ENCODE measurements at regions not wholly inside any gene's neighbourhood (a gene's known extent, or its start where the extent isn't known, plus 50 kb on each side); places are given as distances from the start of the nearest gene placed in this dataset.
A peak's percentile ranks its signal among the peaks of the same experiment; 100 is the strongest.

DNA sequence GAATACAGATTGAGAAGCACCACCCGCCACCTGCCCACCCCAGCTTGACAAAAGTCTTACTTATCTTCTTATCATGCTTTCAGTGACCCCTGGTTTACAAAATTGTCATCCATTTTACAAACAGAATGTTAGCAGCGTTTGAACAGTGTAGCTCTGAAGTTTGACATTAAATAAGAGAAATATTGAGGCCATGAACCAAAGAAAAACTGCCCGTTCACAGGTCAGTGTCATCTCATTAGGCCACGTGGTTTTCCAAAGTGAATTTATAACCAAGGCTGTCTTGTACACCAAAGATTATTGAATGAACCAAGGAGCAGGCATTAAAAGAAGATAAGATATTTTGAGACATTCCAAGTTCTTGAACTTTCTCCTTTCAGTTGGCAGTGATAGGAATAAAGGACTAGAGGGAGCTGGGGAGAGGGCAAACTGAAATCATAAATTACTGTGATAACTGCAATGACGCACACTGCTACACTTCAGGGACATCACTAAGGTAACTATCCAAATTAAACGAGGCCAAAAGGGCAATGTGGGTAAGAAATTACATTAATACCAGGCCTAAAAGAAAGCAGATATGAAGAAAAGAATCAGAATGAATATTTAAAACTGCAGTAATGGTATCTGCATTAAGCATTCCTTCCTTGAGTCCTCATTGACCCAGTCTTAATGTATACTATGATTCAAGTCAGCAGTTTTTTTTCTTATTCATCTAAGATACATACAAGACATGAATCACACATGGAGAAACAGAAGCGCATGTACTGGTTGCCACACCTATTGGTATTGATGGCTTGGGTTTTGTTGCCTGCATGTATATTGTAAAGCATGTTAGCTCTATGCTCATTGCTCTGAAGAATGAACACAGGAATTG is 159.8 kb upstream of the ARG1 start:
- Mint-ChIP-seq H3K27ac (no peak overlapping the region), H3K36me3 (peaks cover 3 to 22% of the 10 kb centered on the region in 2 donors), H3K9me3 (peaks cover 0 to 10% (median 5%) of the 10 kb centered on the region in 8 donors), H3K4me3 (no peak overlapping the region), H3K27me3 (no peaks in the 10 kb centered on the region), H3K4me1 (peaks cover 0 to 12% (median 3%) of the 10 kb centered on the region in 4 donors)
- POLR2A ChIA-PET (ENCODE audit: partially characterized antibody), result no interaction called here
- no peak for DNase-seq
- H3K9me3 ChIP-seq (ENCODE audit: control insufficient read depth in 1 of 2, low read length in 2 of 2), result no peaks in the 10 kb centered on the region
- H3K4me1 ChIP-seq (ENCODE audit: insufficient read depth, low read length), result no peaks in the 10 kb centered on the region
- no peak overlapping the region for H3K27ac ChIP-seq (ENCODE audit: low read depth, low read length)
- CTCF ChIA-PET (ENCODE audit: partially characterized antibody), result no interaction called here
- no peaks in the 10 kb centered on the region for H3K36me3 ChIP-seq (ENCODE audit: insufficient read depth, low read length)
- intact Hi-C loops (cut with micrococcal nuclease), result no loop called here
- H3K27me3 ChIP-seq (ENCODE audit: insufficient read depth, low read length), result no peaks in the 10 kb centered on the region
- H3K4me3 ChIP-seq (ENCODE audit: low read length in 2 of 2), result no peak overlapping the region

DNA sequence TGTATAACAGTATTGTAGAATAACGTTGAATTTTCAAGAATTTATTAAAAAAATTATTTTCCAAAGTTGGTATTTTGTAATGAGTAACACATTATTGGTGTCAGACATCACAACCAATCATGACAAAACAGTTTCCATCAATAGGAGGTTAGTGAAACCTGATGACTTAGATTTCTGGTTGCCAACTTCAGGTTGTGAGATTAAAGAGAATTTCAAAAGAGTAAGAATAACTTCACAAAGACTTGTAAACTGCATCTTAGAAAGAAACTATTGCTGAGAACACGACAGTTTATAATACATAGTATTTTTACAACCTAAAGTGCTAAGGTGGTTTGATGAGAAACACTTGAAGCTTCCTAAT is 159.2 kb upstream of the ARG1 start:
- Histone ChIP-seq H3K27me3 (ENCODE audit: insufficient read depth, low read length) (no peaks in the 10 kb centered on the region), H3K27ac (ENCODE audit: low read depth, low read length) (no peak overlapping the region), H3K4me3 (ENCODE audit: low read length in 2 of 2) (no peak overlapping the region), H3K4me1 (ENCODE audit: insufficient read depth, low read length) (no peaks in the 10 kb centered on the region), H3K36me3 (ENCODE audit: insufficient read depth, low read length) (no peaks in the 10 kb centered on the region), H3K9me3 (ENCODE audit: control insufficient read depth in 1 of 2, low read length in 2 of 2) (no peaks in the 10 kb centered on the region)
- H3K36me3 Mint-ChIP-seq, result peaks cover 3 to 22% of the 10 kb centered on the region in 2 donors
- peaks cover 0 to 12% (median 3%) of the 10 kb centered on the region in 4 donors for H3K4me1 Mint-ChIP-seq
- H3K27me3 Mint-ChIP-seq, result no peaks in the 10 kb centered on the region
- intact Hi-C loops (cut with micrococcal nuclease), result no loop called here
- H3K4me3 Mint-ChIP-seq, result no peak overlapping the region
- no peak for DNase-seq
- H3K9me3 Mint-ChIP-seq, result peaks cover 0 to 10% (median 5%) of the 10 kb centered on the region in 8 donors
- H3K27ac Mint-ChIP-seq, result no peak overlapping the region
- ChIA-PET CTCF (ENCODE audit: partially characterized antibody) (no interaction called here), POLR2A (ENCODE audit: partially characterized antibody) (no interaction called here)

DNA sequence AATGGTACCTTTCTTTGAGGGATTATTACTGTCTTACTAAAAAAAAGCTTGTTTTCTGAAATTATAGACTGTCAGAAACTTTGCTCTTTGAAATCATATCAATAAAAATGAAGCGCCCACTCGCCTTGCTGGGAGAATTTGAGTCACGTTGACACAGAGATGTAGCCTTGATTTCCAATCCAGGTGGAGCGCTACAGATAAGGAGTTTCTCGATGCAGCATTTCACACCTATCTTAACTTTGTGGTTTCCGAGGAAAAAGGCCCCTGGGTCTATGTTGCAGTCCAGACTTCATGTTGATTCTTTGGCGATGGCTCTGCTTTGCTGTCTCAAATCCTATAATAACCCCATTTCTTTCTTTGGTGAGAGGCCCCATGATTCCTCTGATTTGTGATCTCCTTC is 158.1 kb upstream of the ARG1 start:
- no peak for DNase-seq
- Histone ChIP-seq H3K4me3 (ENCODE audit: low read length in 2 of 2) (no peak overlapping the region), H3K4me1 (ENCODE audit: insufficient read depth, low read length) (no peaks in the 10 kb centered on the region), H3K36me3 (ENCODE audit: insufficient read depth, low read length) (no peaks in the 10 kb centered on the region), H3K27ac (ENCODE audit: low read depth, low read length) (no peak overlapping the region), H3K27me3 (ENCODE audit: insufficient read depth, low read length) (no peaks in the 10 kb centered on the region), H3K9me3 (ENCODE audit: control insufficient read depth in 1 of 2, low read length in 2 of 2) (no peaks in the 10 kb centered on the region)
- no peaks in the 10 kb centered on the region for H3K27me3 Mint-ChIP-seq
- intact Hi-C loops (cut with micrococcal nuclease), result no loop called here
- peaks cover 0 to 12% (median 5%) of the 10 kb centered on the region in 4 donors for H3K4me1 Mint-ChIP-seq
- peaks cover 0 to 10% (median 5%) of the 10 kb centered on the region in 8 donors for H3K9me3 Mint-ChIP-seq
- ChIA-PET CTCF (ENCODE audit: partially characterized antibody) (no interaction called here), POLR2A (ENCODE audit: partially characterized antibody) (no interaction called here)
- peaks cover 3 to 28% of the 10 kb centered on the region in 2 donors for H3K36me3 Mint-ChIP-seq
- no peak overlapping the region for H3K4me3 Mint-ChIP-seq
- H3K27ac Mint-ChIP-seq, result peak overlapping the region in 1 of 7 donors; percentile 25

GRCh38 chr6:131418441-131418840 is 154.6 kb upstream of the ARG1 start:
- Histone ChIP-seq H3K27ac (ENCODE audit: low read depth, low read length) (no peak overlapping the region), H3K27me3 (ENCODE audit: insufficient read depth, low read length) (no peaks in the 10 kb centered on the region), H3K9me3 (ENCODE audit: control insufficient read depth in 1 of 2, low read length in 2 of 2) (no peaks in the 10 kb centered on the region), H3K36me3 (ENCODE audit: insufficient read depth, low read length) (no peaks in the 10 kb centered on the region), H3K4me3 (ENCODE audit: low read length in 2 of 2) (no peak overlapping the region), H3K4me1 (ENCODE audit: insufficient read depth, low read length) (no peaks in the 10 kb centered on the region)
- Mint-ChIP-seq H3K27me3 (no peaks in the 10 kb centered on the region), H3K9me3 (no peaks in the 10 kb centered on the region), H3K4me1 (peaks cover 0 to 14% (median 4%) of the 10 kb centered on the region in 4 donors), H3K27ac (peak overlapping the region in 1 of 7 donors; percentile 82), H3K36me3 (peaks cover 0 to 30% of the 10 kb centered on the region in 2 donors), H3K4me3 (no peak overlapping the region)
- ChIA-PET CTCF (ENCODE audit: partially characterized antibody) (no interaction called here), POLR2A (ENCODE audit: partially characterized antibody) (no interaction called here)
- no peak for DNase-seq
- intact Hi-C loops (cut with micrococcal nuclease), result no loop called here

GRCh38 chr6:131419702-131420101 is 153.3 kb upstream of the ARG1 start:
- no peak overlapping the region for H3K27ac ChIP-seq (ENCODE audit: low read depth, low read length)
- no peaks in the 10 kb centered on the region for H3K9me3 ChIP-seq (ENCODE audit: control insufficient read depth in 1 of 2, low read length in 2 of 2)
- peaks cover 0 to 14% (median 4%) of the 10 kb centered on the region in 4 donors for H3K4me1 Mint-ChIP-seq
- no peak overlapping the region for H3K4me3 Mint-ChIP-seq
- no peak for DNase-seq
- peaks cover 0 to 30% of the 10 kb centered on the region in 2 donors for H3K36me3 Mint-ChIP-seq
- no peak overlapping the region for H3K4me3 ChIP-seq (ENCODE audit: low read length in 2 of 2)
- no peaks in the 10 kb centered on the region for H3K27me3 Mint-ChIP-seq
- intact Hi-C loops (cut with micrococcal nuclease), result no loop called here
- H3K27me3 ChIP-seq (ENCODE audit: insufficient read depth, low read length), result no peaks in the 10 kb centered on the region
- H3K36me3 ChIP-seq (ENCODE audit: insufficient read depth, low read length), result no peaks in the 10 kb centered on the region
- ChIA-PET CTCF (ENCODE audit: partially characterized antibody) (no interaction called here), POLR2A (ENCODE audit: partially characterized antibody) (no interaction called here)
- peak overlapping the region in 1 of 7 donors; percentile 27 for H3K27ac Mint-ChIP-seq
- H3K4me1 ChIP-seq (ENCODE audit: insufficient read depth, low read length), result no peaks in the 10 kb centered on the region
- no peaks in the 10 kb centered on the region for H3K9me3 Mint-ChIP-seq

DNA sequence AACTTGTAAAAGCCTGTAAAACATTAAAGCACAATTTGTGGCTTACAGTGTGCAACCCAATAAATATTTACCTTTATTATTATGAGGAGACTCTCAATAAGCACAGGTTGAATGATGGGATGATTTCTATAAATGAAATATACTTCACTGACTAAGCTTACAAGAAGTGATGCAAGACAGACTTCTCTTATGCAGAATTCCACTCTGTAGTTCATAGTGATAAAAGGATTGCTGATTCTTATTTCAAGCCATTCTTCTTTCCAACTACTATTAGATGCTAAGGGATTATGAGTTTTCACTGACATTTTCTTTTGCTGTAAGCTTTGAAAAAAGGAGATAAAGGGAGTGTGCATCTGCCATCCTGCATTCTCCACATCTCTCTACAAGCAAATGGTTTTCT is 149.0 kb upstream of the ARG1 start:
- POLR2A ChIA-PET (ENCODE audit: partially characterized antibody), result no interaction called here
- peaks cover 14% of the 10 kb centered on the region for H3K4me1 ChIP-seq (ENCODE audit: insufficient read depth, low read length)
- H3K9me3 ChIP-seq (ENCODE audit: control insufficient read depth in 1 of 2, low read length in 2 of 2), result no peaks in the 10 kb centered on the region
- no peaks in the 10 kb centered on the region for H3K36me3 ChIP-seq (ENCODE audit: insufficient read depth, low read length)
- intact Hi-C loops (cut with micrococcal nuclease), result no loop called here
- Mint-ChIP-seq H3K4me3 (no peak overlapping the region), H3K27me3 (no peaks in the 10 kb centered on the region), H3K27ac (peak overlapping the region in 1 of 7 donors; percentile 44), H3K36me3 (peaks cover 0 to 33% of the 10 kb centered on the region in 2 donors), H3K9me3 (peaks cover 0 to 3% (median 0%) of the 10 kb centered on the region in 8 donors), H3K4me1 (peaks cover 6 to 17% (median 10%) of the 10 kb centered on the region in 4 donors)
- H3K27me3 ChIP-seq (ENCODE audit: insufficient read depth, low read length), result no peaks in the 10 kb centered on the region
- CTCF ChIA-PET (ENCODE audit: partially characterized antibody), result no interaction called here
- no peak for DNase-seq
- H3K27ac ChIP-seq (ENCODE audit: low read depth, low read length), result no peak overlapping the region
- H3K4me3 ChIP-seq (ENCODE audit: low read length in 2 of 2), result no peak overlapping the region

DNA sequence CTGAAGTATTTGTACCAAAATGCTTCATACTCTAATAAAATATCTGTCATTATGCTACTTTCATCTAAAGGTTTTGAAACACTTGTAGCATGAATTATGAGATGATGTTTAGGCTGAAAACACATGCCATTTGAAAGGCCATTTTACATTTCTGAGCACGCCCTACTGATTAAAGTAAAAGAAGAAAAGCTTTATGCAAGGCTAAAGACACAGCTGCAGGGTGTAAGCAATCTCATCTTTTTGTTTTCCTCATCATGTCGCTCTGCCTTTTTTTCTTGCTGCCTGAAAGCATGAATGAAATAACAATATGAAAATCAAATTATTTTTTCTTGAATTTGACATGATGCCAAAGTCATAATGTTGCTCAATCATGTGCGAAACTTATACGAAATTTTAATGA is 148.6 kb upstream of the ARG1 start:
- intact Hi-C loops (cut with micrococcal nuclease), result no loop called here
- H3K4me3 Mint-ChIP-seq, result no peak overlapping the region
- Histone ChIP-seq H3K4me1 (ENCODE audit: insufficient read depth, low read length) (peaks cover 14% of the 10 kb centered on the region), H3K27me3 (ENCODE audit: insufficient read depth, low read length) (no peaks in the 10 kb centered on the region), H3K9me3 (ENCODE audit: control insufficient read depth in 1 of 2, low read length in 2 of 2) (no peaks in the 10 kb centered on the region), H3K4me3 (ENCODE audit: low read length in 2 of 2) (no peak overlapping the region), H3K36me3 (ENCODE audit: insufficient read depth, low read length) (no peaks in the 10 kb centered on the region), H3K27ac (ENCODE audit: low read depth, low read length) (no peak overlapping the region)
- ChIA-PET CTCF (ENCODE audit: partially characterized antibody) (no interaction called here), POLR2A (ENCODE audit: partially characterized antibody) (no interaction called here)
- H3K27ac Mint-ChIP-seq, result no peak overlapping the region
- peaks cover 0 to 4% (median 0%) of the 10 kb centered on the region in 8 donors for H3K9me3 Mint-ChIP-seq
- no peaks in the 10 kb centered on the region for H3K27me3 Mint-ChIP-seq
- DNase-seq, result no peak
- peaks cover 0 to 31% of the 10 kb centered on the region in 2 donors for H3K36me3 Mint-ChIP-seq
- peaks cover 6 to 17% (median 10%) of the 10 kb centered on the region in 4 donors for H3K4me1 Mint-ChIP-seq

Measured in CD4-positive, alpha-beta memory T cell (primary cell).